AG10803 (cell line): ENCODE measurements at regions not wholly inside any gene's neighbourhood (a gene's known extent, or its start where the extent isn't known, plus 50 kb on each side); places are given as distances from the start of the nearest gene placed in this dataset.

ENCODE experiments used
- DNase-seq: peaks from one replicate; pipeline ENCODE4 v3.0.0; 2010; ENCODE audit warnings: low read depth
- H3K4me3 ChIP-seq: 2 replicates; pipeline ENCODE4 v1.5.1; 2011; ENCODE audit warnings: mild to moderate bottlenecking, low read length, control low read depth
- CTCF ChIP-seq: conservative IDR thresholded peaks from 2 replicates; pipeline ENCODE4 v1.5.1; 2011; ENCODE audit warnings: mild to moderate bottlenecking, low read length, control low read depth, inconsistent platforms

- no peak for TF ChIP-seq CTCF
- no peak for DNase-seq
- no peak overlapping the region for H3K4me3 ChIP-seq
These were observed 904.9 kb downstream of the CENPC start for GRCh38 chr4:66640233-66640990.

- no peak for TF ChIP-seq CTCF
- no peak for DNase-seq
- no peak overlapping the region for H3K4me3 ChIP-seq
These were observed 905.9 kb downstream of the CENPC start for GRCh38 chr4:66639361-66639760.

GRCh38 chr4:66636349-66636748 lies 909.0 kb downstream of the CENPC start:
- no peak overlapping the region for H3K4me3 ChIP-seq
- no peak for DNase-seq
- TF ChIP-seq CTCF = no peak

DNA sequence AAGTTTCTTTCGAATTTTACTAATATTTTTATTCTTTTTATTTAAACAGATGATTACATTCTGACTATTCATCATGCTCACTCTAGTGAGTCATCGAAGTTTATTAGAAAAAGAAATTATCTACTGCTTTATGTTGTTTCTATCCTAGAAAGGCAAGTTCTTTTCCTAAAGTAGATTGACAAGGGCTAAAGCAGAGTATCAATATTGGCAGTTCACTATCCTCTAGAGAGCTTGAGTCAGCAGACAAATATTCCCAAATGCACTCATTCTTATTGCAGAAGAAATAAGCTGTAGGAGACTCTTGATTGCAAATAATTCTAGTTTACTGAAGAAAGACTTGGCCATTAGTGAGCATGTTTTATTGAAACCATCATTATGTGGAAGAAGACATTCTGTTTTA lies 911.8 kb downstream of the CENPC start:
- no peak overlapping the region for H3K4me3 ChIP-seq
- TF ChIP-seq CTCF = no peak
- DNase-seq = no peak

DNA sequence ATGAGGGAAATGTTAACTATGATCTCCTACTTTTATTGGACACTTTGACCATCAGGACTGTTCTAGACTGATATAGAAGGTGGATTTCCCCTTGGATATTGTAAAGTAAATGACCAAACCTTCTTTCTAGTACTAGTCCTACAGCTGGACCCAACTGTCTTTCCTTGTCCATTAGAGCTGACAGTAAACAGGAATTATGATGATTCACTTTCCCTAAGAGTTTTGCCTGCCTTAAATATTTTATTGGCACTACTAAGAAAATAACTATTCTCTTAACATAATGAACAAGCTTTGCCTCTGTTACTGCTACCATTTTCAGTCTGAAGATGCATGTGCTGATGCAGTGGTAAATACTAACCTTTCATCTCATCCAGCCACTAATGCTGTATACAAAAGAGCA lies 915.4 kb downstream of the CENPC start:
- no peak for TF ChIP-seq CTCF
- no peak overlapping the region for H3K4me3 ChIP-seq
- DNase-seq = no peak

- H3K4me3 ChIP-seq = no peak overlapping the region
- DNase-seq = no peak
These were observed 917.2 kb downstream of the CENPC start for GRCh38 chr4:66628146-66628545.

More at GRCh38 chr4:66628146-66628545, 917.2 kb downstream of the CENPC start:
- no peak for TF ChIP-seq CTCF
